ENCODE measurements at regions not wholly inside any gene's neighbourhood (a gene's known extent, or its start where the extent isn't known, plus 50 kb on each side); places are given as distances from the start of the nearest gene placed in this dataset.

DNA sequence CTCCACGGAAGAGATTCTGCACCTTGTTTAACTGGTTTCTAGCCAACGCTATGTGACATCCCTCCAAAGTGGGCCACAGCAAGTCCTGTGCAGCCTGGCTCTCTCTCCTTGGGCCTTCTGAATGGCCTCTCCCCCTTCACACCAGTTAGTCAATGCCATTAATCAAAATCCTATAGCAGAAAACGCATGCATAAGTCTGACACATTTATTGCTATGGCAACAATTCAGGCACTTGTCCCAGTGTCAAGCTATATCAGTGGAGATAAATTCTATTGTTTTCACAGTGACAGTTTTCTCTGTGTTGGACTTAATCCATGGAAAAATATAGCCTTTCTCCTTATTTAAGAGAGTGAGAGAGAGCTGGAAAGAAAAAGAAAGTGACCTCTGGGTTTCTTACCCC is 87.2 kb upstream of the TOX3 start:
- DNase-seq, result no peak

DNA sequence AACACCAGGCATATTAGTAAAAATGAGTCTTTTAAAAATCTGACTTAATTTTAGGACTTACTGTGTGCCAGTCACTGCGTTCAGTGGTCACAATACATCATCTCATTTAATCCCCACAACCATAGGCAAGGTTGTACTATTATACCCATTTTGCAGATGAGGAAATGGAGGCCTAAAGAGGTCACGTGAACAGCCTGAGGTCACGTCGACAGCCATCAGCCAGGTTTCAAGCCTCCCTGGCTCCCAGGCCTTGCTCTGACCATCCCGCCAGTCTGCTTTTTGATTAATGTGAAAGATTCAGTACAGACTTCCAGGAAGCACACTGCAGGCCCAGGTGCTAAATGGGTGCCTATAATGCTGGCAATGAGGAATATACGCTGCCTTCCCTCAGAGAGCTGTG is 86.3 kb upstream of the TOX3 start:
- DNase-seq, result no peak

DNA sequence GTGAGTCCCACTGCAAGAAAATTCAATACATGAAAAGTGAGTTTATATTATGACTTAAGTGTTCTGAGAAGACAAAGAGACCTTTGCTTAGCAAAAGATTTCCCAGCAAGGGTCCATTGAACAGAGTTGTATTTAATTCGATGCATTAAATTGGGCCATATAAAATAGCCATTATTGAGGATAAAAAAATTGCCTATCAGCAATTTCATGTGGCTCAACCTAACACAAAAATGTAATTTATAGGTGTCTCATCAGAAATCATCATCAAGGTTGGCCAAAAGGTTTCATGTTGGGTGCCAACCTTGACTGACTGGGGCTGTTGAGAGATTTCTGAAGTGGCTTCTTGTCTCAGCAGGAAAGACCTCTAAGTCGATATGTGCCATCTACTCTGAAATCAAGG is 84.8 kb upstream of the TOX3 start:
- no peak for DNase-seq

- no peak for DNase-seq
Measured at GRCh38 chr16:52630711-52631110, 83.8 kb upstream of the TOX3 start.

DNA sequence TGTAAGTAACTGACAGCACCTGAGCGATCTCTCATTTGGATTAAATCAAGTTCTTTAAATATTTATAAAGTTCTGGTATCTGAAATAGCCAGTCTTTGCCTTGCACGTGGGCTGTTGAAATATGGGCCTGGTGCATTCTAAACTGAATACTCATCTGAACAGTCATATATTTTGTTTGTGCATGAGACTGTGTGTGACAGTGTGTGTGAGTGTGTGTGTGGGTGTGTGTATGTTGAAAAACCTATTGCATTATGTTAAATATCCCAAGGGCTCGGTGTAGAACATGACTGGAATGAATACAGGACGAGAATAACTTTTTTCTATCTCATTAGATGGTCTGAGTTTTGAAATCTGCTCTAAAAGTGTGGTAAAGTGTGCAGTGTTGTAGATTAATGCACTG is 82.4 kb upstream of the TOX3 start:
- no peak for DNase-seq

DNA sequence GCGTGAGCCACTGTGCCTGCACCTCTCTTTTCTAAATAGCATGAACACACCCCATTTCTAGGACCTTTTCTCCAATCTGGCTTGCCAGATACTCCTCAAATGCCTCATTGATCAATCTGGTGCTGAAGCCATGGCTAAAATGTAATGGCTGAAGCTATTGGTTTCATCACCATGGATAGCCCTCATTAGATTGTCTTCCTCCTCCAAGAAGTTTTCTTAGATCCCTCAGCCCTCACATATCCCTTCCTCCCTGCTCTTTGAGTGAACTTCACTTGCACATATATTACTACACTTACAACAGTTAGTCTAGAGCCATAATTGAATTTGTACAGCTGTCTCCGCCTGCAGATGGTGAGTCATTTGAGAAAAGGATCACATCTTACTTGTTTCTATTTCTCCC is 77.9 kb upstream of the TOX3 start:
- no peak for DNase-seq

GRCh38 chr16:52621651-52622050 is 74.7 kb upstream of the TOX3 start:
- DNase-seq, result no peak

DNA sequence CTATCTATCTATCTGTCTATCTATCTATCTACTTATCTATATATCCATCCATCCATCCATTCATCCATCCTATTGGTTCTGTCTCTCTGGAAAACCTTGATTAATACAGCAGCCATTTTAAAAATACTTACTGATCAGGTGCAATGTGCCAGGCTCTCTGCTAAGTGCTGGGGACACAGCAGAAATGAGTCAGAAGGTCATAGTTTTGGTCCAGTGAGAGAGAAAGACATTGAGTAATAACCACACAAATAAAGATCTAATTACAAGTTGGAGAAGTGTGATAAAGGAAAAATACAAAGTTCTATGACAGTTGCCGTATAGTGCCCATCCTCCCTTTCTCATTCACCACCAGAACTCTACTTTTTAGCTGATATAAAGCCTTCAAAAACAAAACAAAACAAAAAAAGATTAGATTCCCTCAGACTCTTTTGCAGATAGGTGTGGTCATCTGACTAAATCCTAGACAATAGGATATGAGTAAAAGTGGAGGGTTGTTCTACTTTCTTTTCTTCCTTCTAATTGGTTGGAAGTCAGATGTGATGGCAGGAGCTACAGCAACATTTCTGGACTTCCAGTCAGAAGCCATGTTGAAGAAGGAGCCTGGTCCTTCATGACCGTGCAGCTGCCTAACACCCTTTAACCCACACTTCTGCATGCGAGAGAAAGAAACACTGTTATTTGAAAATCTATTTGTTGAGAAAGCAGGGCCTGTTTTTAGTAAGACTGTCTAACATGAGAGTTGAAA is 72.0 kb upstream of the TOX3 start:
- no peak for DNase-seq

- DNase-seq, result no peak
Measured at GRCh38 chr16:52617591-52617990, 70.6 kb upstream of the TOX3 start.

DNA sequence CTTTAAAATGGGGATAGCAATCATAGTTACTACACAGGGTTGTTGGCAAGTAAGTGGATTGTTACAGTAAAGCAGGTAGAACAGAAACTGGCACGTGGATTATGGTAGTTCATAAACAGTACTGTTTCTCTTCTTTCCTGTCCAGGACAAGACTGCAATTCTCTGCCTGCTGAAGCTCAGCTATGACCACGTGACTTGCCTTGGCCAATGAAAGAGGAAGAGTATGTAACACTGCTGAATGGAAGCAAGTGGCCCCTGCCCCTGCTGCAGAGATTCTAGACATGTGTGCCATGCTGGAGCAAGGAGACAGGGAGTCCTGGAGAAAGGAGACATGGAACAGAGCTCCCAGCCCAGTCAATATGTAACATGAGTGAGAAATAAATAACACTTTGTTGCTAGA is 66.6 kb upstream of the TOX3 start:
- no peak for DNase-seq

DNA sequence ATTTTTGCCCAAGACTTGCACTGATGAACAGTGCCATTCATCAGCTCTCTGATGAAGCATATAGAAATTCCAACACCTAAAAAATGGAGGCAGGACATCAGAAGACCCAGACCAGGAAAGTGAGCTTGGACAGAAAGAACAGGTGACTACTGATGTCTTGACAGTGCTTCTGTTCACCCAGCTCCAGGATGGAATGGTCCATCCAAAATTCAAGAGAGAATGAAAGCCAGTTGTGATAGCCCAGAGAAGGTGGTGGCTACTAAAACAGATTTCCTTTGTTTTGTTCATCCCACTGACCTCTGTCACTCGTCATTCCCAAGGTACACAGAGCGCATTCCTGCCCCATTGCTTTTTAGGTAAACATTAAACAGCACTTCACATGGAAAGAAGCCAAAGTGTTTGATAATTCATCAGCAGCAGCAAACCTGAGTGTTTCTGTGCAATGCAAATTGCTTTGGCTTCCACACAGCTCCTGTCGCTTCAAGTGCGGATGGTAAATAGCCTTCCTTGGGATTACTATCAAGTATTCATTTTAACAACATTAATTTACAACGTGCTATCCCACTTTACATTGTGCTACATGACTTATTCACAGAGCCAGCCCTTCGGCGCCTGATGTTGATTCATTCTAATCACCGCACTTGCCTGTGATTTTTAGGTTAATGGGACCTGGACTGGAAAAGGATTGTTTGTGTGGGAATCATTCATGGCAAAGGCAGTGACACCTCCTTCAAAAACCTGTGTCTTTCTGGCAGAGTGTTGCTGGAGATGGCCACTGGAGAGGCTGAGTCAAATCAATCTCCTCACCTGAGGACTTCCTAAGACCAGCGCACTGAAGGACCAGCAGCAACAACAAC is 65.1 kb upstream of the TOX3 start:
- no peak for DNase-seq

DNA sequence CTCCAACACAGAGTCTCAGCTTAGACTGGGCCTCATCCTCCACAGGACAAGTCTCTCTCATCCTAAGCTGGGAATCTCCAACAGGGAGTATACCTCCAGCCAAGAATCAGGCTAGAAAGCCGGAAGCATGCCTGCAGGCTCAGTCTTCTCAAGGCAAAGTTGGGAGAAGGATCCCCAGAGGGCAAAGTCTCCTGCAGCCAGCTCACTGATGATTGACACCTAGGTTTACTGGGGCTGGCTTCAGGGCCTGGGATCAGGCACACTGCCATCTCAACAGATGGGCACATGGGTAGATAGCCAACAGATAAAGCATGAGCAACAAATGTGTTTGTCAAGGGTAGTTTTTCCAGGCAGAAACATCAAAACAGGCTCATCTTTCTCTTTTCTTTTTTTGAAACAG is 56.1 kb upstream of the TOX3 start:
- no peak for DNase-seq

DNA sequence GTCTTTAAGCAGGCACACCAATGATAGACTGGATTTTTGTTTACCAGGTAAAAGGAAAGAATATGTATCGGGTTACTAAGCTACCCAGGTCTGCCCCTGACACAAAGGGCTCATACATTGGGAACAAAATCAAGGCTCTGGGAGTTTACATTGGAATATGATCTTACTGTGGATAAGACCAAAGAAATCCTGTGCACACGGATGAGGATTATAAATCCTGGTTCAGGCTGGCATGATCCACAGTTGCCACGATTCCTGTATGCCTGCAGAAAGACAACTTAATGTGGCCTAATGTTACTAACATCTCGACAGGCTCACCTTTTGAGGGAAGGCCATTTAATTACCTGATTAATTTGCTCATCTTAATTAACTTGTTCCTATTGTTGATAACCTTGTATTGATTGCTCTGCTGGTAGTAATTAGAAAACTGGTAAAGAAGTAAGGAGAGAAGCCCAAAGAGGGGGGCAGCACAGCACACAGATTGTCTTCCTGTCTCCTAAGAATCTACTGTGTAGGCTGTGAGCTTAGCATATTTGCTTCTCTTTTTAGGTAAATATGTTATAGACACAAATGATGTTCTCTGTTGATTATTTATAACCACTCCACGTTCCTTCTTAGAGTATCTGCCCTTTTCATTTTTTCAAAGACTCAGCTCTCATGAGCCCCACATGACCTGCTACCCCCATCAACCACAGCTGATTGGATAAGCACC is 51.0 kb upstream of the TOX3 start:
- no peak for DNase-seq

DNA sequence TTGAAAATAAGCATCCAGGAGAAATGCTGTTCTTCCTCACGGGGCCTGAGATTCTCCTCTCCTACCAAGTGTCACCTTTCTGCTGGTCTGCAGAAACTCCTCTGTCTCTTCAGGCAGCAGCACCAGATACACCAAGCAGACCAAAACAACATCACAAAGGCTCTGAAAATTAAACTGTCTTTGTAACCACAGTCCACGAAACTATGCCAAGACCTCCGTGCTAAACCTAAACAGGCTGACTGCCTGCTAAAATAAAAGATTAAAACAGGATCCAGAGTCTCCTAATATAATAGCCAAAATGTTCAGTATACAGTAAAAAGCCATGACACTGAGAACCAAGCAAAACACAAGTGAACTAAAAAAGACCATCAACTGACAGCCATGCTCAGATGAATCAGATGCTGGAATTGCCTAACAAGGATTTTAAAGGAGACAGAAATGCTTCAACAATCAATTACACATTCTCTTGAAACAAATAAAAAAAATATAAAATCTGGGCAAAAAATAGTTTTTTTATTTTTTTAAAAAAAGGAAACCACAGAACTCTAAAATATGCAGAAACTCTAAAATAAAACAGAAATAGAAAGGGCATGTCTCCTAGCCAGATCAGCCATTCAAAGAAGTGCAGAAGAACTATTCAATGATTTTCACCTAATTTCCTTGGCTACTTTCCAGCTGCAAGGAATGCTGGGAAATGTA is 50.3 kb upstream of the TOX3 start:
- DNase-seq, result no peak
